Cardiac fibroblast (primary cell): ENCODE measurements at regions not wholly inside any gene's neighbourhood (a gene's known extent, or its start where the extent isn't known, plus 50 kb on each side); places are given as distances from the start of the nearest gene placed in this dataset.
A peak's percentile ranks its signal among the peaks of the same experiment; 100 is the strongest.

ENCODE experiments used
- DNase-seq, 2 donors: peaks; one replicate each; pipeline versions ENCODE4 v3.0.0 to v3.0.0-alpha.2; 2010; ENCODE audit warnings: low read depth in 2 of 2
- H3K4me3 ChIP-seq, 2 donors: replicated peaks in 1 of 2; 1 replicate in 1 of 2; 2 replicates in 1 of 2; pipeline ENCODE4 v1.5.1; 2011; ENCODE audit warnings: low read depth in 2 of 2, low read length in 2 of 2, mild to moderate bottlenecking in 2 of 2, moderate library complexity in 1 of 2
- TF ChIP-seq, protein P1 (sequence below): IDR thresholded peaks from one replicate; pipeline ENCODE4 v1.5.1; 2011; ENCODE audit warnings: low read depth, mild to moderate bottlenecking, low read length, inconsistent platforms

DNA sequence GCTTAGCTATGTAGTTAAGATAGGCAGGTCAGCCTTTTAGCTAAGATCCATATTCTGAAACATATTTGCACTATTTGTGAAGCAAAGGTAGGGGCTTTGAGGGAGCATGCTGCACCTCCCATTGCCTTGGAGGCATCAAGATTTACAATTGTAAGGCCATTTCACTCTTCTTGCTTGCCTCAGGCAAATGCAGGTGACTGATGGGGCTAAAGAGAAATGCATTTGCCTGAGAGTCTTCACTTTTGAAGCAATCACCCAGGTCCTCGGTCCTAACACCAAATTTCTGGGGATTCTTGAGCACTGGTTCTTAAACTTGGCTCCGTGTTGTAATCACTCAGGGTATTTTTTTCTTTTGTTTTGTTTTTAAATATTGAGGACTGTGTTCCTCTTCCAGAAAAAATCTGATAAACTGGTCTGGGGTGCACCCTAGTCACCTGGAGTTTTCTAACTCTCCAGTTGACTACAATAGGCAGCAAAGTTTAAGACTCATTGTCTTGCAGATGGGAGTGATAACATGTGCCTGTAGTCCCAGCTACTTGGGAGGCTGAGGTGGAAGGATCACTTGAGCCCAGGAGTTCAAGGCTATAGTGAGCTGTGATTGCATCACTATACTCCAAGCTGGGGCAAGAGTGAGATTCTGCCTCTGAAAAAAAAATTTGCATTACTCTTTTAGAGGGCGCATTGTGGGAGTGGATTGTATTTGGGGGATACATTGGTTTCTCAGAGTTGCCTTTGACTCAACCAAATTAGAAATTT is 68.1 kb downstream of the EOMES start:
- DNase-seq = no peak
- TF ChIP-seq, protein P1, sequence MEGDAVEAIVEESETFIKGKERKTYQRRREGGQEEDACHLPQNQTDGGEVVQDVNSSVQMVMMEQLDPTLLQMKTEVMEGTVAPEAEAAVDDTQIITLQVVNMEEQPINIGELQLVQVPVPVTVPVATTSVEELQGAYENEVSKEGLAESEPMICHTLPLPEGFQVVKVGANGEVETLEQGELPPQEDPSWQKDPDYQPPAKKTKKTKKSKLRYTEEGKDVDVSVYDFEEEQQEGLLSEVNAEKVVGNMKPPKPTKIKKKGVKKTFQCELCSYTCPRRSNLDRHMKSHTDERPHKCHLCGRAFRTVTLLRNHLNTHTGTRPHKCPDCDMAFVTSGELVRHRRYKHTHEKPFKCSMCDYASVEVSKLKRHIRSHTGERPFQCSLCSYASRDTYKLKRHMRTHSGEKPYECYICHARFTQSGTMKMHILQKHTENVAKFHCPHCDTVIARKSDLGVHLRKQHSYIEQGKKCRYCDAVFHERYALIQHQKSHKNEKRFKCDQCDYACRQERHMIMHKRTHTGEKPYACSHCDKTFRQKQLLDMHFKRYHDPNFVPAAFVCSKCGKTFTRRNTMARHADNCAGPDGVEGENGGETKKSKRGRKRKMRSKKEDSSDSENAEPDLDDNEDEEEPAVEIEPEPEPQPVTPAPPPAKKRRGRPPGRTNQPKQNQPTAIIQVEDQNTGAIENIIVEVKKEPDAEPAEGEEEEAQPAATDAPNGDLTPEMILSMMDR = no peak
- no peak overlapping the region for H3K4me3 ChIP-seq

DNA sequence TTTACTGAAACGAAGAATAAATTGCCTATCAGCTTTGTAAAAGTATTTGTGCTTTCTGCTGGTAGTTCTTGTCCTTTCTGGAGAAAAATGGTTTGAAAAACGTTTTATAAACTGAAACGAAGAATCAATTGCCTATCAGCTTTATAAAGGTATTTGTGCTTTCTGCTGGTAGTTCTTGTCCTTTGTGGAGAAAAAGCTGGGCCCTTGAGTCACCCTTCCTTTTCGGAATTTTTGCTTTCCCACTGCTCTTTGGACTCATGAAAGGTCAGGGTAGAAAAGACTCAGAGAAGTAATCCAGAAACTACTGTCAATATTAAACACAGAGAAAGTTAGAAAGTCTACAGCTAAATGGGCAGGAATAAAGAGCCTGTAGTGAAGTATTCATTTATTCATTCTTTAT is 72.8 kb downstream of the EOMES start:
- no peak overlapping the region for H3K4me3 ChIP-seq
- TF ChIP-seq, protein P1 = no peak
- DNase-seq = no peak

DNA sequence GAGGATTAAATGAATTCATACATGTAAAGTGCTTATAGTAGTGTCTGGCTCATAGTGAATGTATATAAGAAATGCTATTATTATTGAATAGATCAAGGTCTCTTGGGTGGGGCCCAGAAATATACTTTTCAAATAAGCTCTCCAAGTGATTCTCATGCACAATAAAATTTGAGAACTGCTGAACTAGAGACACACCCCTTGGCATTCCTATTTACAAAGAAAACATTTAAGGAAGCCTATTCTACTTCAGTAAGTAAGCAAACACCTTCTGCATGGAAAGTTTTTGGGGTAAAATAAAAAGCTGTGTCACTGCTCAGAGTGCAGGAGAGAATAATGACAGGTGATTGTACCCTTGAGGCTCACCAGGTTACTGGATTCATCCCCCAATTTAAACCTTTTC is 75.2 kb downstream of the EOMES start:
- DNase-seq = no peak
- TF ChIP-seq, protein P1 = no peak
- H3K4me3 ChIP-seq = no peak overlapping the region

DNA sequence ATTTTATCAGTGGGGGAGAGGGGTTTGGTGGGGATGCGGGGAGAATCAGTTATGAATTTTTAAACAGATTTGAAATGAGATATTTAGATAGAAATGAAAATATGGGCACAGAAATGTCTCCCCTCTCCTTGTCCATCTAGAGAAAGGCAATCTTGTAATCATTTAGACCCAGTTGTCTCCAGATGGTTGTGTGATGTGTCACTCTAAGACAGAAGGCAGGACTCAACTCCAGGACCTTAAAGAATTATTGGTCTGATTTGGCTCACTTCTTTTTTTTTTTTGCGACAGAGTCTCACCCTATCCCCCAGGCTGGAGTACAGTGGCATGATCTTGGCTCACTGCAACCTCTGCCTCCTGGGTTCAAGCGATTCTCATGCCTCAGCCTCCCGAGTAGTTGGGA is 77.2 kb downstream of the EOMES start:
- H3K4me3 ChIP-seq = no peak overlapping the region
- TF ChIP-seq, protein P1 = no peak
- DNase-seq = no peak

DNA sequence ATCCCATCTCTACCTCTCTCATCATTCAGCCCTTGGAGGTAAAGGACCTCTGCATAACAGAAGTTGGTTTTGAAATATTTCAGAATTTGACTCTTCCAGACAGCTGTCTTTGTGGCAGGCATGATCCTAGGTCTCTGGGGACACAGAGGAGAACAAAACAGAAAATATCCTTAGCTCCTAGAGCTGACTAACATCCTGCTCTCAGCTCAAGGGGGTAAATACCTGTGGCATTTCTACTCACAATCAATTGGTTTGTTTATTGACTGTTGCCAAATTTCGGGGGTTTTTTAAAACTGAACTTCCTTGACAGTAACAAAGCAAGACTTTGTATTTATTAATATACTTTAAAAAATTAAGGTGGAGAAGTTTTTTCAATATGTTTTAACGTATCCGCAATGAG is 78.8 kb downstream of the EOMES start:
- TF ChIP-seq, protein P1 = no peak
- DNase-seq = peak in 1 of 2 donors; percentile 69
- H3K4me3 ChIP-seq = no peak overlapping the region

DNA sequence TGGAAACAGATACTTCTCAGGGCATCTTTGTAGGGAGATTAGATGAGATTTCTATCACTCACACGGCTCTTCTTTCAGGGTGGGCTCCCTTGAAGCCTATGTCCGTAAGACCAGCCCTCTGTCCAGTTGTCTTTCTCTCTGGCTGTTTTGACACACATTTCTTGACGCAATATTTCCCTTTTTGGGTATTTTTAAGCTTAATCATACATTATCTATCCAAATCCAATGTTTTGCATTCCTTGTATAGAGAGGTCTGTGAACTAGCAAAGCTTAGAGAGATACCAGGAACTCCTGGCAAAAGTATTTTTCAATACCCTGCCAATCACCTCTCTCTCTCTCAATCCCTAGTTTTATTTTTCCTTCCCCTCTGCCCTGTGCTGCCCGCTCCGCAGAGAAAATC is 79.3 kb downstream of the EOMES start:
- peak; percentile 38 to 41 for DNase-seq
- TF ChIP-seq, protein P1 = no peak
- no peak overlapping the region for H3K4me3 ChIP-seq
